ENCODE measurements at regions not wholly inside any gene's neighbourhood (a gene's known extent, or its start where the extent isn't known, plus 50 kb on each side); places are given as distances from the start of the nearest gene placed in this dataset.

DNA sequence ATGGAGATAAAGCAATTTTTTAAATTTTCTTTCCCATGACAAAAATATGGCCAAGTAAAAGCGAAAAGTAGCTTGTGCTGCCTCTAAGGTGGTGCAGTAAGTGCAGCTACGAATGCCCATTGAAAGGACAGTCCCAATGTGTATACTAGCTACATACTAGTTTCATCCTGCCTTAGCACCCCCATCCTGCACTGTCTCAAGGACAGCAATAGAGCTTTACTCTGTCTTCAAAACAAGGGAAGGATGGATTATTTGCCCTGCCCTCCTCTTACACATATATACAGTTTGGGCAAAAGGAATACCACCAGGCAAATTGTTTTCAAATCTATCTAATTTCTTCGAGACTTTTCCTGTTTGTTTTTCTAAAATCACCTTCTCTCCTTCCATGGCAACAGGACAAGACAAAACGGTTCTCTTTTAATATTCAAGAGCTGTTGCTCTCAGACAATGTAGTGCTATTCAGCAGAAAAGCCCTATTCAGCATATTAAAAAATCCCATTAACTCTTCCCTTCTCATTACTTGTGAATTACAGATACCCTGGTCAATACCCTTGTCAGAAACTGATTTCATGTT lies 75.1 kb upstream of the SLC7A11 start:
- DNase-seq (ENCODE audit: low read depth), result no peak
- no peak for TF ChIP-seq CTCF (IDR thresholded peaks at IDR 0.05; ENCODE audit: low read depth, low read length, missing control alignments)
- H3K4me3 ChIP-seq (ENCODE audit: low read depth, low read length), result no peak overlapping the region

GRCh38 chr4:138312536-138312911 lies 70.4 kb upstream of the SLC7A11 start:
- no peak for TF ChIP-seq CTCF (IDR thresholded peaks at IDR 0.05; ENCODE audit: low read depth, low read length, missing control alignments)

DNA sequence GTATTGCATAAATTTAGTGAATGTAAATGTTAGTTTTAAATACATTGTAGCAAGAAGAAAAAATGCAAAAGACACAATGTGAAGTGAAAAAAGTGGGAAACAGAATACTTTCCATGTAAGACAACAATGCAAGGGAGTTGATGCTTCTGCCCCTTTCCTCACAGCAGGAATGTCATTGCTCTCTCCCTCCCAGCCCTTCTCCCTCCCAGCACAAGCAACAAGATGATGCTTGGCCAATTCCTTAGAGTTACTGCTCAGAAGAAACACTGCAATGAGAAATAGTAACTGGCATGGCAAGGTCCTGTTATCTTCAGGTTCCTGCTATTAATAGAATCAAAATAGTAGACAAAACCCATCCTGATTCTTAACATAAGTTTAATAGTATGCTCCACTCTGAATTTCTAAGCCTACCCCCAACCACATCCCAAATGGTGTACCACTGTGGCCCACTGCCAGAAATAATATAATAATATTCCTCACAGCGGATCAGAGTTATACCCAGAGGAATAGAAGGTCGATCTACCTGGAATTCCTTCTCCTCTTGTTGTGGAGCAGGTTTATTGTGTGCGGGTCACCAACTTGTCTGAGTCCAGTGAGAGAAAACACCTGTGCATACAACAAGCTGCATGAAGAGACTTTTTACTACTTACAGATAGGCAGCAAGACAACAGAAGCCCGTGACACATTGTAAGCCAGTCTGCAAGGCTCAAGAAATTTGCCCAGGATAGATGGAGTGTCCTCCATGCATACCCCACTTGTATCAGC lies 69.8 kb upstream of the SLC7A11 start:
- H3K4me3 ChIP-seq (ENCODE audit: low read depth, low read length), result no peak overlapping the region
- no peak for TF ChIP-seq CTCF (IDR thresholded peaks at IDR 0.05; ENCODE audit: low read depth, low read length, missing control alignments)
- DNase-seq (ENCODE audit: low read depth), result no peak

More at GRCh38 chr4:138312536-138312911, 70.4 kb upstream of the SLC7A11 start:
- DNase-seq (ENCODE audit: low read depth), result no peak
- H3K4me3 ChIP-seq (ENCODE audit: low read depth, low read length), result no peak overlapping the region

- no peak overlapping the region for H3K4me3 ChIP-seq (ENCODE audit: low read depth, low read length)
- DNase-seq (ENCODE audit: low read depth), result no peak
- no peak for TF ChIP-seq CTCF (IDR thresholded peaks at IDR 0.05; ENCODE audit: low read depth, low read length, missing control alignments)
Measured at GRCh38 chr4:138310991-138311390, 68.8 kb upstream of the SLC7A11 start.

DNA sequence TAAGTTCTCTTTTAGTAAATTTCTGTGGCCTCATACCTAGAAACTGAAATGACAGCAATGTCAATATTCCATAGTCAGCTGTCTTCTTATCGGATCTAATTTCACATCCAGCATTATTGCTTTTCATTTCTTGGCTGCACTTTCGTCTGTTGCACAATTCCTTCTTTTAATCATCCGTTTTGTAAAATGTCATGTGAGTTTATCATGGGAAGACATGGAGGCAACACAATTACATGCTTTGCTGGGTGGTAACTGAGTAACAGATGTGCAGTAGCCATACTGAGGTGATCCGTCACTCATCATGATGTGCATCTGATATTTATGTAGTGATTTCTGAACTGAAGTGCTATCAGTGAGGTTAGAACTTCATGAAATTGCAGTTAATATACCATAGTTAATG lies 68.3 kb upstream of the SLC7A11 start:
- TF ChIP-seq CTCF (IDR thresholded peaks at IDR 0.05; ENCODE audit: low read depth, low read length, missing control alignments), result no peak
- no peak overlapping the region for H3K4me3 ChIP-seq (ENCODE audit: low read depth, low read length)
- DNase-seq (ENCODE audit: low read depth), result no peak

DNA sequence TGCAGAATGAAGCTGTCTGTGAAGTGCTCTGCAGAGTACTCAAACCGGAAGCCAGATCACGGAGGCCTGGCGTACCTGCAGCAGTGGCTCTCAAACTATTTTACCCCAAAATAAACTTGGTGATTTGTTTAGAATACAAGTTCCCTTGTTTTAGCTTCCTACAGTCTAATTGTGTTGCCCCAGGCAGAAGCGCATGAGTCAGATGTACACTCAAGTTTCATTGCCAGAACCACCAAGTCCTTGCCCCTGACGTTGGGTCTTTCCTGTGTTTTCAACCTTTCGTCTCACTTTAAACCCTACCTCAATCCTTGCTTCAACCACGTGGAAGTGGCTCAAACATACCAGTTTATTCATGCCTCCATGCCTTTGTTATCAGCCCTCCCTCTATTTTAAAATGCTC lies 66.2 kb upstream of the SLC7A11 start:
- no peak for DNase-seq (ENCODE audit: low read depth)
- H3K4me3 ChIP-seq (ENCODE audit: low read depth, low read length), result no peak overlapping the region
- no peak for TF ChIP-seq CTCF (IDR thresholded peaks at IDR 0.05; ENCODE audit: low read depth, low read length, missing control alignments)

GRCh38 chr4:138307319-138307718 lies 65.2 kb upstream of the SLC7A11 start:
- no peak for TF ChIP-seq CTCF (IDR thresholded peaks at IDR 0.05; ENCODE audit: low read depth, low read length, missing control alignments)
- no peak overlapping the region for H3K4me3 ChIP-seq (ENCODE audit: low read depth, low read length)
- DNase-seq (ENCODE audit: low read depth), result no peak

Measured in GM12864 (cell line).